Occipital lobe (tissue), 1 donor: ENCODE measurements at regions not wholly inside any gene's neighbourhood (a gene's known extent, or its start where the extent isn't known, plus 50 kb on each side); places are given as distances from the start of the nearest gene placed in this dataset.

ENCODE experiments used
- DNase-seq: peaks from one replicate; lab custom pipeline; 2025; lab: John Stamatoyannopoulos, UW

DNA sequence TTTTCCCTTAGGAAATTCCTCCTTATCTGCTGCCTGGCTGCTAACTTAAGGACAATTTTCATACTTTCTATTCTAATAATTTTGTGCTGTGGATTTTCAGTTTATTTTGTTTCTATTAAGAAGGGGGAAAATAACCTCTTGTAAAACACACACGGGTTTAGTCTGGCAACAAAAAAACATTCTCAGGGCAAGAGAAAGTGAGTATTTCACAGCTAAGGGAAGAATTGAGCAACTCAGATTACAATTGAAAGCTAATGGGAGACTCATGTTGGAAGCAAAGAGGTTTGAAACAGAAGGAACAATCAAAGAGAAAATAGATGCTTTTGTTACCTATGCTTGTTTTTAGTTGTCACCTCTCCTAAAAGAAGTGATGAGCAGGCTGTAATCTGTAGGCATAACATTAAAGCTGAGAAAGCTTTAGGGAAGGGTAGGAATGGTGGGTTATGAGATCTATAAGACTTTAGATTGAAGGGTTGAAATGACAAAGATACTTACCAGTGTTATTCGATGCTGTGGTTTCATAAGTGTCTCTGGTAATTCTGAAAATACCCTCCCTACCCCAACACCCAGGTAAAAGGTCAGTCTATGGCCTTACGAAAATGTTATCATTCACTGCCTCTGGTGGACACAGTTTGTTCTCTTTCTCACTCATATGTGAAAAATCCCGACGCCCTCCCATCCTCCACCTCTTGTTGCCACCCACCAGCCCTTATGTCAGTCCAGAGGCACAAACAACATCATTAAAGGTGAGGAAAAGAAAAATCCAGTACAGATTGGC, 510.9 kb downstream of the TXNL1 start:
- no peak for DNase-seq

DNA sequence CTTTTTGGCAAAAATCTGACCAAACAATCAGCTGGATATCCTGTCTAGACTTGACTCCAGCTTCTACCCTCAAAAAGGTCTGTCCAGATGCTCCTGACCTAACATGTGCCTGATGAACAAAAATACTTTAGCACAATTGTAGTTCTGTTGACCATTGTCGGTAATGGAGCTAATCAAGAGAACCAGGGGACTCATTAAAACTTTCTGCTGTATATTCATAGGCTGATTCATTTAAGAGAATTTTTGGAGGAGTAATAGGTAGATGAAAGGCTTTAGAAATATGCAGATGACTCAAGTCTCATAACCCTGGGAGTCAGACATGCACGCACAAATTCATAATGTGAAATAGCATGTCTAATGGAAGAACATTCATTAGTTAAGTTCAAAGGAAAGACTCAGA, 514.2 kb downstream of the TXNL1 start:
- no peak for DNase-seq

DNA sequence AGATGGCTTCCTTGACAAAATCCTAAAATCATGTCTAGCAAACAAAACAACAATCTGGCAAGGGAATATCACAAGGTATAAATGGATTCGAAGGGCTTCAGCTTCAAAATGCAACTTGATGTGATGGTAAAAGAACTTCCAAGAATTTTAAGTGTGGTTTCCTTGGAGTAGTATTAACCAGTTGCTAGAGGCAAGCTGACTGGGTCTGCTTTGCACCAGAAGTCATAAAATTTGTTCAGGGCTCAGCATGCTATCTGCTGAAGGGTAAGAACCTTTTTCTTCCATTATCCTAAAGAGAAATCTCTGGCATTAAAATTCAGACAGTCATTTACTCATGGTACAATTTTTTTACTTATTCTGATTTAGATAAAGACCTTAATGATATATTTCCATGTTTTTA, 516.7 kb downstream of the TXNL1 start:
- no peak for DNase-seq

DNA sequence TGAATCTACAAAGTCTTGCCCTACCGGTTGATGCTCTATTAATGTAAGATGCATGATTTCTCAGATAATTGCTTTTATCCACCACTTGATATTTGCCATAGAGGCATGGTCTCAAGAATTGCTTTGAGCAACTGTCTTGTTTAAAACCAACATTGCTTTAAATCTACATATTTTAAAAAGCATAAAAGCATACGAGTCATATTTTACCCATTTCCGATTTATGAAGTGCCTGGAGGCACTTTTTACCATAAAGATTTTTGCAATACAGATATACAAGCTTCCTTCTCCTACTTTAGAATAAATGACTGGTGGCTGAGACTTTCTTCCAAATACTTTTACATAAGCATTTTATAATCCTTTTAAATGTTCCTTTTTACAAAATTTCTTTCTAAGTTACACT, 517.6 kb downstream of the TXNL1 start:
- no peak for DNase-seq

DNA sequence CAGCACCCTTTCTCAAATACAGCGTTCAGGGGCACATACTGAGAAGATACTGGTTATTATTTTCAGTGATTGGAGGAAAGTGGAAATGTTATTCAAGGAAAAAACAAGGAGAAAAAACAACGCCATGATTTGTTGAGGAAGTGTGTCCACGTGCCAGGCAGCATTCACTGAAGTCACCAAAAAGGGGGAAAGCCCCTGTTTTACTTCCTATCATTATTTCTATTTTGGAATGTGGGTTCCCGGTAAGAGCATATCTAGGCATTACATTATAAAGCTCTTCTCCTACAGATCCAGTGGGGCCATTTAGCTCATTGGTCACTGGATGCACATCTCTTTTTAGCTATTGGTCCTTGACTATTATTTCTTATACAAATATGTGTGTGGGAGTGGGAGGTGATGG, 518.7 kb downstream of the TXNL1 start:
- DNase-seq = no peak

DNA sequence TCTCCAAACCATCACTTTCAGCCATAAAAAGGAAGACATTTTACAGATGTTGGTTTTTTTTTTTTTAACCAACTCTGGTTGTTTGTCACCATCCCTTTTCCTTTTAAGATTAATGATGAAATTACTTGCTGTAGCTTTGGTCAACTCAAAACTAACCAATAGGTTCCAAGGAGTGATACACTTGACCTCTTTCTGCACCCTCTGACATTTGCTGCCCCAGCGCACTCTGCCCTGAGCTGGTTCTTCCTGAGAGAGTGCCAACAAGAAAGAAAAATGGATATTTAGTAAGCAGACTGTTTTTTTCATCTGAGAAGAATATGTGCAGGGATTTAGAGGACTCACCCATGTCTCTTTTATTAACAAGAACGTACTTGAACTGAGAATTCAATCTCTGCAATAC, 520.0 kb downstream of the TXNL1 start:
- DNase-seq = no peak

DNA sequence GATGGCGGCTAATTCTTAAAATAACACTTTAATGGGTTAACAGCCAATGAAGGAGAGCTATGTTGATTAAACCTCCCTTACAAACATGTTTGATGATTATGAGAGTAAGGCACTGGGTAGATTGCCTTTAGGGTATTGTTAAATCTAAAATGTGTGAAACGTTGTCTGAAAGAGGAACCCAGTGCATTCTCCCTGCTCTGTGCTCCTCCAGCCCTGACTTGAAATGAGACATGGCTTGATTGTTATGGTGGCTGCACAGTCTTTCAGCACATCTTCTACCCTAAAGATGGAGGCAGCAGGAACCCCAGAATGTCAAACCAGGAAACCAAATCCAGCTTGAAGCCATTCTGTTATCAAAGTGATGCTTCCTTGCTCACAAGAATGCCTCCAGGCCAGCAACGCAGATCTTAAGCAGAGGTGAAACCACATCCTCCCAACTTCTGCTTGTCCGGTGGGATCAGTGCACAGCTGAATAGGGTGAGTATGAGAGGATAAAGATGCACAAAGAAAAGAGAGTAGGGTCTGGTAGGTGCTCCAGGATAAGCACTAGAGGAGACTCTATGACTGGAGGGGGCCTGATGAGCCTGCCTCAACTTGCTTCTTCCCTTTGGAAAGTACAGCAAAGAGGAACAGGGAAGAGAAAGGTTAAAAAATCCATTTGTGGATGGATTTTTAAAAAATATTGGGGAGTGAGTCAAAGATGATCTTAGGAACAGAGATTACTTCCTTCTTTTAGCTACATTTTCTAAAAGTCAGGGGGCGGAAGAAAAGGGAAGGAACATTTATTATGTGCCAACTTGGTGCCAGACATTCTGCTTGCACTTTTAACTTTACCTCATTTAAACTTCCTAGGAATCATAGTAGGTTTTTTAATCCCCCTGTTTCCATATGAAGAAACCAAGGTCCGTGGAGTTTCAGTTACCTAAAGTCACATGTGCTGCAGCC, 523.0 kb downstream of the TXNL1 start:
- DNase-seq = no peak

DNA sequence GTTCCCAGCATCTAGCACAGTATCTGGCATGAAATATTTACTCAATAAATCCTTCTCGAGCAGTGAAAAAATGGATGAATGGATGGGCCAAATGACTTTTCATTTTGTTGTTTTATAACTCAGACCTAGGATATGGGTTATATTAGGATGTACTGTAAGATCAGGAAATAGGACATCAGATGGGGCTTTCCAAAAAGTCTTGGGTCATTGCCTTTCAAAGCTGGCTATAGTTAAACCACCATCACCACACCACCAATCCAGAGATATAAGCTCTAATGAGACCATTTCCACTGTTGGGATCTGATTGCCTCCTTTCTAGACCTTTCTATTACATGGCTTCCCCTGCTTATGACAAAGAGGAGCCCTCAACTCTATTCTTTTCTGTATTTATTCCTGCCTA, 525.0 kb upstream of the TCF4 start:
- DNase-seq = no peak

DNA sequence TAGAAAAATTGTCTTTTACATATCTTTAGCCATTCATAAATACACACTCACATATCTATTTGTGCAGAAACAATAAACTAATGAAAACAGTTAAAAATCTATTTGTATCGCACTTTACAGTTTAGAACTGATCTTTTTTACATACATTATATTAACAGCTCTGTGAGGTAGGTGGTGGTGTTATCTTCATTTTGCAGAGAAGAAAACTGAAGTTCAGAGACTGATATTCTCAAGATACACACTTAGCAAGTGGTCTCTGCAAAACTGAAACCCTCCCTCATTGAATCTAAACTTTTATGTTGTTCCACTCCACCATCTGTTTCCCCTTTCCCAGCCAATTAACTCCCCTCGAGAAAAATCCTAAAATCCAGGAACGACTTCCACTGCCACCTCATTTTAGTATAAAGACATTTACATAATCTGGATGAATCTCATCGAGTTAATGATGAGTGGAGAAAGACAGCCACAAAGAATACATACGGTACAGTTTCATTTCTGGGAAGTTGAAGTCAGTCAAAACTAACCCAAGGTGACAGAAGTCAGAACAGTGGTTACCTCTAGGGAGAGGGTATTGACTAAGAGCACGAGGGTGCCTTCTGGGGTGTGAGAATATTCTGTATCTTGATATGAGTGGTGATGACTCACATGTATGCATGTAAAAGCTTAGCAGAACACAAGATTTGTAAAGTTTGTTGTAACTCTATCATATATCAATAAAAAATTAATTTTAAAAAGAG, 524.2 kb upstream of the TCF4 start:
- no peak for DNase-seq

DNA sequence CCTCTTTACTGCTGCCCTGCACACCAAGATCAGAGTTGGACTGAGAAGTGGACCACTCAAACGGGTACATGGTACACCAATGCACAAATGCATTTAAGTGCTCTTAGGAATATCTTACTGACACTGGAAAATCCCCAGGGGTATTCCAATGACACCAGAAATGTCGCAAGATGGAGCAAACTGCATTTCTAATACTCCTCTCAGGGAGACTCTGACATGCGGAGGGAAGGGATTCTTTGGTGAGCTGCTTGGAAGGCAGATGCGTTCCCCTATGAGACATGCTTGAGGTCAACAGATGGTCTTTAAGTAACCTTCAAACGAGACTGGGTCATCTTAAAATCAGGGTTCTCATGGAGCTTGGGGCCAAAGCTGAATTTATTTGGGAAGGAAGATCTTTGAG, 521.8 kb upstream of the TCF4 start:
- DNase-seq = no peak

DNA sequence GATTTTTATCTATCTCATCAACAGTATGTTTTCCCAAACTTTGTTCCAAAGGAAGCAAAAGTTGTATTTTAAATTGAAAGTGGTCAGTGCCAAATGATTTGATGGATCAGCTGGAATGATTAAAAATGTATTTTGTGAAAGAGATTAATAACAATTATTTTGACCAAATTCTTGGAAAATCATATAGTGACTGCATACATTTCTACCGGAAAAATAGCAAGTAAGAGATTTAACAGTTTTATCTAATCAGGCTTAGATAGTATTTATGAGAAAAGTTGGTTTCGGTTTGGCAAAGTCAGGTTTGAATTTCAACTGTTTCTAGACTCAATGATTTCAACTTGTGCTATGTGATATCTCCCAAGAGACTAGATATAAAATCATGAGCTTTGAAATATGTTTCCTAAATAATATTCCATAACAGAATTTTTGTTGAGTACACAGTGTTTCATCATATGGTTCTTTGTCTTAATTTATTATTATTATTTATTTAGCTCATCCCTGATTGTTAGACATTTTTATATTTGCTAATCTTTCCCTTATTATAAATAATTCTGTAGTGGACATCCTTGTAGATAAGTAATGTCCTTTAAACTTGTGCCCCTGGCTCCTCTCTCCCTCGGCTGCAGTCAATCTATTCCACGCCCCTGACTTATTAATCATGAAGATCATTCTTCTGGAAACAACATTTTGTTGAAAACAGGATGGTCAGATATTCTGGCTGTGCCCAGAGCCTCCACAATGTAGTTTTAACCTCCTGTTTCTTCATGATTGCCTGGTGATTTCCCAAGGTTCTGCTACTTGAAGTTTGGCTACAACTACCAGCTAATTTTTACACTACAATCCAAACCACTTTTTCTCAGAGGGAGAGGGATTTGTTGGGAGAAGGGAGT, 520.7 kb upstream of the TCF4 start:
- DNase-seq = no peak

DNA sequence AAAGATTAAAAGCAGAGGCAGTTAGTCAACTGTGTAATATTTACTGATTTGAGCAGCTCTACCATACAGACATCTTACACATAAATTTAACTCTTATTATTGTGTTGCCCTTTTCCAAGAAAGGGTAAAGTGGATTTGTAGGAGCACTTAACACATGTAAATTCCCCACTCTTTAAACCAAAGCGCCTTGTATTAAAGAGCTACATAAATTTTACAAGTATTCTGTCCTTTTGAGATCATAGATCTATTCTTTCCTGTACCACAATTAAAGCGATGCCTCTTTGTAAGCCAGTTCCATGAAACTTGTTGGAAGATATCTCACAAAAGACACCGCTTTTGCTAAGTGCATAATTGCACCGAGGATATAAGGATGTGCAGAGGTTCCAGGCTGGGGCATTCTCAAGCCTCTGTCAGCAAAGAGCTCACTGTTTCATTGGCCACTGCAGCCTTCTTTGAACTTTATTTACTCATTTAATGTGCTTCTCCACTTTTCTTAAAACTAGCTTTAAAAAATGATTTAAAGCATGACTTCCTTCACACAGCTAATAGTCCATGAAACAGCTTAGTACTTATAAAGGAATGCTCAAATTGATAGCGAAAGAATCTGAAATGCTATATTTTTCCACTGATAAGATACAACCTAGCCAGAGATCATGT, 520.0 kb upstream of the TCF4 start:
- no peak for DNase-seq

DNA sequence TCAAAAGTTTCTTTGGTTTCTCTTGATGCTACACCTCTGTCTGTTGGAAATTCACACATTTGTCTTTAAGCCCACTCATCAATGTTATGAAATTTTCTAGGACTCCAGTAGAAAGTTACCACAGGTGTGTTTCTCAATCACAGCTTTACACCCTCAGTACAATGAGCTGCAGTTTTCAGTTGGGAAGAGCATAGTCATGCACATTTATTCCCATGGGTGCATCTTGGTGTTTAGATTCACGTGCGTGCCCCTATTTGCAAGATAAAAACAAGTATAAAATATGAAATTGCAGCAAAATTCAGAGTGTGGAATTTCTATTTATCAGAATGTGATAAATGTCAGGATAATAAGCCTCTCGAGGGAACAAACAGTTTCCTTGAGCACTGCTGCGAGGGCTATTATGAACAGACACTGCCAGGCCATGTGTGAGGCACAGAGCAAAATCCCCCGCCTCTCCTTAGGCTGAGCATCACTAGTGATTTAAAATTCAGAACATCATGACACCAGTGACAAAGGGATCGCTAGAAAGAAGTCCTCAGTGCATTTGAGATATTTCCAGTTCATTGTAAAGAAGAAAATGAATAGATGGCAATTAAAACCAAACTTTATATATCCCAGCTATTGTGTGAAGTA, 512.2 kb upstream of the TCF4 start:
- no peak for DNase-seq

DNA sequence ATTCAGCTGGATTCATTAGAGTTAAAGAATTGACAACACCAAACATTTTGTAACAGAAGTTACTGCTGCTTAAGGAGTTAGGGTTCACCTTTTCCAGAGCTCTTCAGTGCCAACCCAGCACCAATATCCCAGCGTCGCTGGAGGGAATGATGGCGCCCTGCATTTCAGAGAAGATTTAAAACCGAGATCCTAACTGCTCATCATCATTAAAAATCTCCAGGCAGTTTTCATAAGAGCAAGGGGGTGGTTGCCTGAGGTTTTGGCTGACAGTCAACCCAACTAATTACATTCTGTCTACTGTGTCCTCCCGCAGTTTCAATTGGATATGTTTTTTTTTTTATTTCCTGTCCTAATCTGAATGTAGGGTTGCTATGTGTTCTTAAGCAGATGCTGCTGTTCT, 509.6 kb upstream of the TCF4 start:
- DNase-seq = no peak

DNA sequence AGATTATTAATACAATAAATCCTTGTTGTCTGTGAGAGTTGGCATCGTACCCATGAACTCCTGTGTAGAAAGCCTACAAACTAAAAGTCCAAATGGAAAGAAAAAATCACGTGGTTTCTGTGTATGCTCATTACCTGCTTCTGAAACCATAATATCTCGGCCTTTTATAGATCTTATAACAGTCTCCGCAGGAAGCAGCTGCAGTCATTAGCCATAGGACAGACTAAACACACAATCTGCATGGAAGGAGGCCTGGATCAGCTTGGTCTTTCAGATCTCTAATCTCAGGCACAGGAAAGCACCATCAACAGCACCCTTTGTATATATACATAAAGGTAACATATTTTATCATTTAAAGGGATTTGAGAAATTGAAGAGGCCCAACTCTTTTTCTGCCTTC, 508.9 kb upstream of the TCF4 start:
- DNase-seq = no peak

DNA sequence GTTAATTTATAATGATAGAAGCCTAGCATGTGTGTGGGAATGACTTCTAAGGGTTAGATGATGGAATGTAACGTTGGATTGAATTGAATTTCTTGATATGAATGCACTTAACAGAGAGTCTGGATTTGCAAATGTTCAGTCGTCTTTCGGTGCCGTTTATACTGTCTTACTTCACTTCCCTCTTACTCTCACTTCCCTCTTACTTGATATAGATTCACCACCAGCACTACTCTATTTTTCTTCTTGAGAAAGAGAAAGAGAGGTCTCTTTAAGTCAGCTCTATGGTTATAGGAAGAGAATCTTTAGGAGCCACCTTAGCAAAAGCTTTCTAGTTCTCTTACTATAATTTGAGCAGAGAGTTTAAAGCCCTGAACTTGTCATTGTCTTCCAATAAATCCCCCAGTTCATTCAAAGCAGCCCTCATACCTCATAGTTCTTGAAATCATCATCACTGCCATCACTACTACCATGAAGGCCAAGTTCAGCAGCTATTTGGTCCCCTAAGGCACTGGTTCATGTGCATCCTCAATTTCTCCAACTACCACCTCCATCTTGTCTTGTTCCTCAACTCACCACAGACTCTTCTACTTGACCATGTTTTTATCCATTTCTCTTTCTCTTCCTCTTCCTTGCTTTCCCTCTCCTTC, 501.7 kb upstream of the TCF4 start:
- DNase-seq = no peak

DNA sequence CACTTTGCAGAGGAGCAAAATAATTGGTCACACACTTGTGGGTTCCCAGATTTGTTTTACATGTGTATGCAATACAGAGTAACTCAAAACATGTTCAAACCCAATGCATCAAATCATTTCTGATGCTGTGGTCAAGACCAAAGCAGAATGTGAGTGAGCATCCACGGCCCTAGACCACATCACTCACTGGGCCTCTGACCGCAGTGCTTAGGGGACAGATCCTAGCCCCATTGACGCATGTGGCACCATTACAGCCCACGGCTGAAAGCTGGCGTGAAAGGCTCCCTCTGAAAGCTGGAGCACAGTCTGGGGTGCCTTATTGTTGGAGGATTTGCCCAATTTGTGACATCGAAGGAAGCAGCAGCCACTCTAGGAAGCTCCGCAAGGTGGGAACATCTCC, 498.8 kb upstream of the TCF4 start:
- no peak for DNase-seq

DNA sequence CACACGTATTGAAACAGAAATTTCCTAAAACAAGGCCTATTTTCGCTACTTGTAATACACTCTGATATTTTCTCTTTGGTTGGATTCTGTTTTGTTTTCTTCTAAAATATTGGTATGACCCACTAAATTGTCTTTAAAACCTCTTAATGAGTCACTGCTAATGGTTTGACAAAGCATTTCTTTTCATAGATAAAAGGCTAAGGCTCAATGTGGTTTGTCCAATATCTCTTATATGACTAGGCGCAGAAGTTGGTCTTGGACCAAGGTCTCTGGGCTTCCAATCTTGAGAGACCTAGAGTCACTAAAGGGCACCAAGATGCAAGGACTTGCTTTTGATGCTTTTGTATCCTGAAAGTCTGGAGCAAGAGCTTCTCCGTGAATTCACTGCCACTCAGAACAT, 498.2 kb upstream of the TCF4 start:
- DNase-seq = no peak

DNA sequence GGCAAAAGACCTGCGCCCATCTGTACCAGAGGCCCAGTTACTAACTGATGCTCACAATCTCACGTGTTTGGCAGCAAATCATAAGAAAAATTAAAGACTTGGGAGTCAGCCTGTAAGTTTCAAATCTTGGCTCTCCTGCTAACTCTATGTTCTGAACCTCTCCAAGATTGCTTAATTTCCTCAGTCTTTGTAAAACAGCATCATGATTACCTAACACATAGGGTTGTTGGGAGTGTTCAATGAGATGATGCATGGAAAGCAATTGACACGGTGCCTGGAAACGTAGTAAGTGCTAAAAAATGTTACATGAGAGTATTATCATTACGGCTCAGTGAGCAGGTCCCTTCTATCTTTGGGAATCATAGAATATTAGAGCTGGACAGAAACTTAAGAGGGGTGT, 497.6 kb upstream of the TCF4 start:
- DNase-seq = no peak
